GM21619 (cell line): ENCODE measurements at regions not wholly inside any gene's neighbourhood (a gene's known extent, or its start where the extent isn't known, plus 50 kb on each side); places are given as distances from the start of the nearest gene placed in this dataset.
"Not testable (repeated sequence)": the region's sequence is repeated elsewhere in the genome, so short reads cannot be mapped to it uniquely, and the experiment has no call there.

Source experiments
- ATAC-seq: cut with Tn5 transposase; IDR thresholded peaks from one replicate; pipeline ENCODE4 v1.9.1; 2021; ENCODE audit not compliant: unreplicated experiment

DNA sequence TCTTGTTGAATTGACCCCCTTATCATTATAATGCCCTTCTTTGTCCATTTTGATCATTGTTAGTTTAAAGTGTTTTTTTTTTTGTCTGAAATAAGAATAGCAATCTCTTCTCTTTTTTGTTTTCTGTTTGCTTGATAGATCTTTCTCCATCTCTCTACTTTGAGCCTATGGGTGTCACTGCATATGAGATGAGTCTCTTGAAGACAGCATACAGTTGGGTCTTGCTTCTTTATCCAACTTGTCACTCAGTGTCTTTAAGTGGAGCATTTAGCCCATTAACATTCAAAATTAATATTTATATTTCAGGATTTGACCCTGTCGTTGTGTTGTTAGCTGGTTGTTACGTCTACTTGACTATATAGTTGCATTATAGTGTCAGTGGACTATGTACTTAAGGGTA, 135.4 kb downstream of the HMHB1 start:
- ATAC-seq: no peak

GRCh38 chr5:143952809-143953208, 140.8 kb downstream of the HMHB1 start:
- ATAC-seq: no peak

GRCh38 chr5:143953851-143954250, 141.9 kb downstream of the HMHB1 start:
- ATAC-seq: no peak

DNA sequence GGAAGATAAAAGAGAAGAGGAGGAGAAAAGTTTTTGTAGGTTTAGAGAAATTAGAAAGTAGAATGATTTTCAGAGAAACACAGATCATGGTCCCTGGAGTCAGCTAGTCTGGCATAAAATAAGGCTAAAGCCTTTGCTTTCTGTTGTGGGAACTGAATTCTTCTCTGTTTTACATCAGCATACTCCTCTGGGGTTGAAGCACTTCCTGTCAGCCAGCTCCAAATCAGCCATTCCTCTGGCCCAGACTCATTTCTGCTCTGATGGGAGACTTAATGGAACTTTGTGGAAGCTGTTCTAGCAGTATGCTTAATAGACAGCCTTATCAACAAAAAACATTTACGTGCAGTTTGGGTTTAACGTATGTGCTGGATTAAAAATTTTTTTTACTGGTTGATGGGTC, 143.2 kb downstream of the HMHB1 start:
- no peak for ATAC-seq

- no peak for ATAC-seq
These were observed 145.5 kb downstream of the HMHB1 start for GRCh38 chr5:143957455-143957854.

DNA sequence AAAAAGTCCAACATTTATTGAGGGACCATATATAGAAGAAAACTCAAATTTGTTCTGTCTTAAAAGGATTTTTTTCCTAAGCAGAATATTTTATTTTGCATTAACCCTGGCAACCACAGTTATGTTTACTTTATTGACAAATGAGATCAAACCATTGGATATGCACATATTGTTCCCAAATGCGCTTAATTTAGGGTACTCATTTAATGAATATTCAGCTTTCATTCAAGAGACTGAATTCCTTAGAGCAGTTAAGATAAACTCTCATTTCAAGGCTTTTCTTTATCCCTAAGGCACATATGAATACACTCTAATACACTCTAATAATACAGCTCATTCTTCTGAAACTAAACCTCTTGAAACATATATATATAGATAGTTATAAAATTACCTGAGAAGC, 150.2 kb downstream of the HMHB1 start:
- no peak for ATAC-seq

DNA sequence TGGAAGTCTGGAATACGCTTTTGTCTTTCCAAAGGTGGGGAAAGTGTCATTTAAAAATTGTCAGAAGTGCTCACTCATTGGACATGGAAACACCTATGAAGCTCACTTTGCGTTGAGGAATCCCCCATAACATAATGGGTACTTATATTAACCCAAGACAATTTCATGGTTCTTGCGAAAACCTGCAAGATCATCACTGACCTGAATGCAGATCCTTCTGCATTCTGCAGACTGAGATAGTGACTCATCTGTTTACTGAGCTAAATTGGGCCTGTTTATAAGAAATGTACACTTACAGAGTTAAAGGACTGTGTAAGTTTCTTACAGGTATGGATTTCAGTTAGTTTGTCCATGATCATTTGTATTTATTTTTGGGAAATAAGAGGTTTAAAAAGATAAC, 153.0 kb downstream of the HMHB1 start:
- ATAC-seq: no peak

DNA sequence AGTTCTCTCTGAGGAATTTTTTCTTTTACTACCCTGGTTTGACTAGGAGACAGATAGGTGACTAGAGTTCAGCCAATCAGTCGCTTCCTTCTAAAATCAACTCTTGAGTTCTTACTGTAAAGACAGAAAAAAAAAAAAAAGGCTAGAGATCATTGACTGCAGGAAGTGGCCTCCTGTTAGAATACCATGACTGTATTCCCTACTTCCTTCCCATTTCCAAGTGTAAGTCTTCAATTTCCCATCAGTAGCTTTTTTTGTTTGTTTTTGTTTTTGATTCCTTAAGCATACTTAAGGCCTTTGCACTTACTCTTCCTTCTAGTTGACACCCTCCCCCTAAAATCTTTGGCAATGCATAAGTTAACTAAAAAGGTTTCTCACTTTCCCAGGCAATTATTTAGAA, 154.3 kb downstream of the HMHB1 start:
- ATAC-seq: no peak

DNA sequence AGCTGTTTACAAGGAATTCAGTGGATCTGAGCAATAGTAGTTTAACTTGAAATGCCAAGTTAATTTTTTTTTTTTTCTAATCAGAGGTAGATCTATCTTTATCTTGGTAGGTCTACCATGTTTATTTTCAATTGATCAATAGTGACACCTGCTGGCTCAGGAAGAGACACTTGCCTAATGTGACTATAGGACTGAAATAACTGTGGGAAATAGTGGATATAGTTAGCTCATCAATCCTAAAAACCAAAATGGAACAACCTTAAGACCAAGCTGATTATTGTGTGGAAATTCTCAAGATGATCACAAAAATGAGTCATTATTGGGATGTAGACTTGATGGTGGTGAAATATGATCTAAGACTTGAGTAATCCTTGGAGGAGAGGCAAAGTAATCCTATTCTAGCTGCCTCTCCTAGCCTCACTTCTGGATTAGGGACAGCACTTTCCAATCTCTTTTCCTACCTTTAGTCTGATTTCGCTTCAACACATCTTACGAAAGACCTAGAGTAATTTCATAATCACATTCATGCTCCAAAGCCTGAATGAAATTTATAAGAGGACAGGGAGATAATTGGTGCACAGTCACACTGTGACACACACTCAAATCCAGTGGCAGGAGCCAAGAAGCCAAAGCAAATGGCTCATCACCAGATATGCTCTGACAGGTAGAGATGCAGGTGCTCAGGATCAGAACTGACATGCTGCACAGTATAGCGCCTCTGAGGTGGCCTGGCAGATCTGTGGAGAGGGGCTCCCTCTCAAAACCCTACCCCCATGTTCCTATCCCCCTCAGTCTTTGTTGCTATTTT, 156.3 kb downstream of the HMHB1 start:
- no peak for ATAC-seq

DNA sequence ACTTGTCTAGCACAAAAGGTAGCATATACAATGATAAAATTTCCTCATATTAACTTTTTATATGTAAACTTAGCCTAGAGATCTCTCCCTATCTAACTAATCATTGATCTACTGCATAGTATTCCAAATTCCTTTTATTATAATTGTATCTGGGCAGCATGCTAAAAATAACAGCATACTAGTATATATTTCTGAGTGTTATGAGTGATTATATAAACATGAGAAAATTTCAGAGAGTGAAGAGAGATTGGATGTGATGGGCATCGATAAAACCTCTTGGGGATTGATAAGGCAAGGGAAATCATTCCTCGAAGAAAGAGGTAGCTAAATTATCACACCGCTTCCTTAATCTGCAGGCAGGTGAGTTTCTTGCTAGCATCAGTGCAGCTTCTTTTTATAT, 158.2 kb downstream of the HMHB1 start:
- no peak for ATAC-seq

DNA sequence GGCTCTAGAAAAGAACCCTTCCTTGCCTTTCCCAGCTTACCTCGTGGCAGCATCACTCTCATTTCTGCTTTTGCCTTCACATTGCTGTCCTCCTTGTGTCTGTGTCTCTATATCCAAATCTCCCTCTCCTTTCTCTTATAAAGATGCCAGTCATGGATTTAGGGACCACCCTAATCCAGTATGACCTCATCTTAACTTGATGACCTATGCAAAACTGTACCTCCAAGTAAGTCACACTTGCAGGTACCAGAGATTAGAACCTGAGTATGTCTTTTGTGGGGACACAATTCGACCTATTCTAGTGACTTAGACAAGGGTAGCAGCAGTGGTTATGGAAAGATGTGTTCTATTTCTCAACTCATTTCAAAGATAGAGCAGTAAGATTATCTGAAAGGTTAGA, 160.1 kb downstream of the HMHB1 start:
- ATAC-seq: no peak

- no peak for ATAC-seq
These were observed 164.1 kb downstream of the HMHB1 start for GRCh38 chr5:143976055-143976454.

- ATAC-seq: no peak
These were observed 166.0 kb downstream of the HMHB1 start for GRCh38 chr5:143977891-143978461.

GRCh38 chr5:143979044-143979690, 167.2 kb downstream of the HMHB1 start:
- ATAC-seq: peak; percentile 51

DNA sequence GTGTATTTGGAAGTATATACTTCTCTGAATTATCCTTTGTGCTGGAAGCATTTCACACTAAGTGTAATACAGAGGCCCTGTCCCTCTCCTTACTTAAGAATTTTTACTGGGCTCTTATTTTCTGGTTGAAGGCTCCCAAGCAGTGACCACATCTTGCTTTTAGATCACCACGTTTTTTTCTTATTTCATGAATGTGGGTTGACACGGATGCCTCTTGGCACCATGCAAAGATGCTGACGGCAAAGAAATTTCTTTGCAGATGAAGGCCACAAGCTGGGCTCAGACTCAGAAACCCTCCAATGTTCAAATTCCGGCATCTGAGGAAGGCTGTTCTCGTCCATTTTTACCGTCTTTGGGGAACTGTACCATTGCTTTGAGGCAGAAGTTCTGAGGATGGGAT, 168.5 kb downstream of the HMHB1 start:
- ATAC-seq: no peak

GRCh38 chr5:143982957-143983356, 171.0 kb downstream of the HMHB1 start:
- not testable (repeated sequence) for ATAC-seq

DNA sequence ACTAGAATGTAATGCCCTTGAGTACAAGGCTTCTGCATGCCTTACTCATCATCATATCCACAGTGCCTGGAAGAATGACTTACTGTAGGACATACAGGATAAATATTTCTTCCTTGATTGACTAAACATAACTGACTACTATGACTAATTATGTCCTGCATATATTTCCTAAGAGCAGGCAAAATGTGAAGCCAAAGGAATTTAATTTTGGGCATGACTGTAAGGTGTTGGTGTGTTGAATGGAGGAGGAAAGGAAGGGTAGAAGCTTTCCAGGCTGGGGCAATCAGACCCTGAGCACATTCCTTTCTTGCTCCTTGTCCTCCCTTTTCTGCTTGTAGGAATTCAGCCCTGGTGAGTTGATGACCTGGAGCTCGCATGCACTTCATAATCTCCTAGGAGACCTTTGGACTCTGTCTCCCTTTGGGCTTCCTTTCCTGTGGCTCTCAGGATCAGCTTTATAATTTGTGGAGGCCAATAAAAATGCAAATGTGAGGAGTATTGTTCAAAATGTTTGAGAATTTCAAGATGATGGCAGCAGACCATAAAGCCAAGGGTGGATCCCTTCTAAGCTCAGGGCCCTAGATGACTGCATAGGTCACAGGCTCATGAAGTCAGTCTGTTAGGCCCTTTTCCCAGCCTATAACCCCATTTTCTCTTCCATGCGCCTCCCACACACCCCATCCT, 174.0 kb downstream of the HMHB1 start:
- ATAC-seq: no peak

- no peak for ATAC-seq
These were observed 174.7 kb downstream of the HMHB1 start for GRCh38 chr5:143986516-143987212.

DNA sequence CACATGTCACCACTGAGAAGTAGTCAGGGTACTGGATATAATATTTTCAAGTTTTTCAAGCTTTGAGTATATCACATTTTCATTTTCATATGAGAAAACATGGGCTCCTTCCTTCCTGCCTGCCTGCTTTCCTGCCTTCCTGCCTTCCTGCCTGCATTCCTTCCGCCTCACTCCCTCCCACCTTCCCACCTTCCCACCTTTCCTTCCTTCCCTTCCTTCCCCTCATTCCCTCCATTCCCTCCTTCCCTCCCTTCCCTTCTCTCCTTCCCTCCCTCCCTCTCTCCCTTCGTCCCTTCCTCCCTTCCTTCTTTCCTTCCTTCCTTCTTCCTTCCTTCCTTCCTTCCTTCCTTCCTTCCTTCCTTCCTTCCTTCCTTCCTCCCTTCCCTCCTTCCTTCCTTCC, 175.3 kb downstream of the HMHB1 start:
- no peak for ATAC-seq

DNA sequence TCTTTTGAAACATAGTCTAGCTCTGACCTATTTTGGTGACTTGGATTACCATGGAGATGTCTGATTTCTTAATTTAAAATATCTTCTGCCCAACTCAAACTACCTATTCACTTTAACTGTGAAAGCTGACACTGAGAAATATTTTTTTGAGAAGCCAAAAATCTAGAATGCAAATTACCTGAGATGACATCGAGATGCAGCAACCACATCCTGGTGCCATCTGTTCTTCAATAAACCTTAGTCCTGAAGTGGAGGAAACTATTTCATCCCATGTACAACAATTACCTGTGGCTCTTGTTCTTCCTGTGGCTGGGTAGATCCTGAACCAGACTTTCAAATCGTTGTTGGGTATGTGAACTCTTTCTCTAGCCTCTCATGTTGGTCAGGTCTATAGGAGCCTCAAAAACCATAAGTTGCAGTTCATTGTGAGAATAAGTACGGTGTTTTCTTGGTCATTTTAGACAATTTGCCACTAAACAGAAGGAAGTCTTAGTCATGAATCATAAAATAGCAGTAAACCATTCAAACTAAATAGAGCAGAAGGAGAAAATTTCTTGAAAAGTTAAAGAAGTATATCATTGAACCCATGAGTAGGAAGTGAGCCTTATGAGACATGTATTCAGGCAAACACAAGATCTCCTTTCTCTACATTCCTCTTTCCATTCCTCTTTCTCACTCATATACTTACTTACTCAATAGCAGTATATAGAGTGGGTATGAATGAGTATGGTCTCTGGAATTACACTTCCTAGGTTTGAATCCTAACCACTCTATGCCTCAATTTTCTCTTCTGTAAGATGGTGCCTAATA, 176.0 kb downstream of the HMHB1 start:
- ATAC-seq: no peak
